AG10803 (cell line): ENCODE measurements at regions not wholly inside any gene's neighbourhood (a gene's known extent, or its start where the extent isn't known, plus 50 kb on each side); places are given as distances from the start of the nearest gene placed in this dataset.
A peak's percentile ranks its signal among the peaks of the same experiment; 100 is the strongest.

Experiments
- DNase-seq: peaks from one replicate; pipeline ENCODE4 v3.0.0; 2010; ENCODE audit warnings: low read depth
- H3K4me3 ChIP-seq: 2 replicates; pipeline ENCODE4 v1.5.1; 2011; ENCODE audit warnings: mild to moderate bottlenecking, low read length, control low read depth
- TF ChIP-seq, protein P1 (sequence below): conservative IDR thresholded peaks from 2 replicates; pipeline ENCODE4 v1.5.1; 2011; ENCODE audit warnings: mild to moderate bottlenecking, low read length, control low read depth, inconsistent platforms

DNA sequence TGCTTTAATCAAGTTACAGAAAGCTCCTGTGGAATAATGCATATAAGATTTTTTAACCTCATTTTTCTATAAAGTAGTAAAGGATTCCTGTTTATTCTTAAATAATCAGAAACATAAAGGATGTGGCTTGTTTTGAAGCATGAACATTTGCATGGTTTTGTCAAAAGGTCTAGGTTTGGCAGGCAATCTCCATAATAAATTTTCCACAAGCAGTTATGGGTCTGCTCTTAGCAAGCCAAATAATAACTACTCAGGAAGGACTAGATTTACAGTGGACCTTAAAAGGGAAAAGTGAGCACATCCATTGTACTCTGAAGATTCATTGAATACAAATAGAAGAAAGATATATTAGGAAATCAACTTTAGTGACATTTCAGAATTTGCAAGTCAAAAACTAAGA, 407.3 kb upstream of the CBLB start:
- TF ChIP-seq, protein P1, sequence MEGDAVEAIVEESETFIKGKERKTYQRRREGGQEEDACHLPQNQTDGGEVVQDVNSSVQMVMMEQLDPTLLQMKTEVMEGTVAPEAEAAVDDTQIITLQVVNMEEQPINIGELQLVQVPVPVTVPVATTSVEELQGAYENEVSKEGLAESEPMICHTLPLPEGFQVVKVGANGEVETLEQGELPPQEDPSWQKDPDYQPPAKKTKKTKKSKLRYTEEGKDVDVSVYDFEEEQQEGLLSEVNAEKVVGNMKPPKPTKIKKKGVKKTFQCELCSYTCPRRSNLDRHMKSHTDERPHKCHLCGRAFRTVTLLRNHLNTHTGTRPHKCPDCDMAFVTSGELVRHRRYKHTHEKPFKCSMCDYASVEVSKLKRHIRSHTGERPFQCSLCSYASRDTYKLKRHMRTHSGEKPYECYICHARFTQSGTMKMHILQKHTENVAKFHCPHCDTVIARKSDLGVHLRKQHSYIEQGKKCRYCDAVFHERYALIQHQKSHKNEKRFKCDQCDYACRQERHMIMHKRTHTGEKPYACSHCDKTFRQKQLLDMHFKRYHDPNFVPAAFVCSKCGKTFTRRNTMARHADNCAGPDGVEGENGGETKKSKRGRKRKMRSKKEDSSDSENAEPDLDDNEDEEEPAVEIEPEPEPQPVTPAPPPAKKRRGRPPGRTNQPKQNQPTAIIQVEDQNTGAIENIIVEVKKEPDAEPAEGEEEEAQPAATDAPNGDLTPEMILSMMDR, result no peak

DNA sequence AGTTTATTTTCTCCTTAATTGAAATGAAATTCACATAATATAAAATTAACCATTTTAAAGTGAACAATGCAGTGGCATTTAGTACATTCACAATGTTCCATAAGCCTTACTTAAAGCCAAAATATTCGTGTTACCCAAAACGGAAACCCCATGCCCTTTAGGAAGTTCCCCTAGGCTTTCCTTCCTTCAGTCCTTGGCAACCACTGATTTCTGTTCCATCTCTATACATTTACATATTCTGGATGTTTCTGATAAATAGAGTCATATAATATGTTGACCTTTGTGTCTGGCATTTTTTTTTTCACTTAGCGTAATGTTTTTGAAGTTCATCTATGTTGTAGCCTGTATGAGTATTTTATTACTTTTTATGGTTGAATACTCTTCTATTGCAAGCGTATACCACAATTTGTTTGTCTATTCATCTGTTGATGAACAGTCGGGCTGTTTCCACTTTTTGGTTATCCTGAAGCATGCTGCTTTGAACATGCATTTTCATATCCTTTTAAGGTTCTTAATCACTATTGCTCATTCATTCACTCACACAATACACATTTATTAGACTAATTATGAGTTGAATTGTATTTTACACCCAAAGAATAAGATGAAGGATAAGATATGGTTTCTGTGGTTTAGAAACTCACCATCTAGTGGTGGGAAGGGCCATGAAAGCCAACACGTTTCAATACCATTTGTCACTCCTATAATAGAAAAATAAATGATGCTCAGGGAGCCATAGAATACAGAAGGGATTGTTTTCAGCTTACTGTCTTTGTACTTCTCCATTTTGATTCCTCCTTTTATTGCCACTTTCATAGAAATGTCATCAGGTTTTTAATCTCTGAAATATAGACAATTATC, 408.2 kb upstream of the CBLB start:
- DNase-seq, result no peak
- TF ChIP-seq, protein P1, result no peak
- no peak overlapping the region for H3K4me3 ChIP-seq

More for the DNA sequence above, 407.3 kb upstream of the CBLB start:
- no peak overlapping the region for H3K4me3 ChIP-seq
- DNase-seq, result peak; percentile 8

DNA sequence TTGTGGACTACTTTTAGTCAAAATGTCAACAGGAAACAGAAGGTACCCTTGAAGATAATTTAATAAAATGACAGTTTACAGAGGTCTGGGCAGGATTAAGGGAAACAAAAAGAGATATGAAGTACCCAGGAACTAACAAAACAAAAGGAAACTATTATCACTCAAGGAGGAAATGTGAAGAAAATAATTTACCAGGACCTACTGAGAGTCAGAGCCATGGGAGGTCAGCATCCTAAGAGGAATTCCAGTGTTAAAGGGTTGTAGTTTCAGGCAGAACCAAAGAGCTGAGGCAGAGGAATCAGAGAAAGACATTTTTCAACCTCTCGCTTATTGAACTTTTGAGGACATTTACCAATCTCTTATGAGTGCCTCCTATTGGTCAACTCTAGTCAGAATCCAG, 408.9 kb upstream of the CBLB start:
- TF ChIP-seq, protein P1, result no peak
- H3K4me3 ChIP-seq, result no peak overlapping the region
- DNase-seq, result no peak

DNA sequence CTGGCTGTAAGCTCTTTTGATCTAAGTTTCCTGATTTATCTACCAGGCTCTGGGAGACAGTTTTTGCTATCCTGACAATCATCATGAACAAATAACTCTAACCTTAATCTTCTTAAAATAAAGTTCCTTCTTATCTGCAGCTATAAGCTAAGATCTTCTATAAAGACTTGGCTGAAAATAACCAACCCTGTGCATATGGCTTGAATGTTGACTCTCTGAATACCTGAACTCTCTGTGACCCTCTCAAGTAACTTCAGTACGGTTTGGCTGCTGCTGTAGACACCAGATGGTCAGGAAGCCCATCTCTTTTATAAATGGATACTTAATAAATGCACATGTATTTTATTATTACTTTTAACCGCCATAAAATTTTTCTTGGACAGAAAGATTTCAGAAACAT, 412.4 kb upstream of the CBLB start:
- TF ChIP-seq, protein P1, result no peak
- peak; percentile 41 for DNase-seq
- H3K4me3 ChIP-seq, result no peak overlapping the region

DNA sequence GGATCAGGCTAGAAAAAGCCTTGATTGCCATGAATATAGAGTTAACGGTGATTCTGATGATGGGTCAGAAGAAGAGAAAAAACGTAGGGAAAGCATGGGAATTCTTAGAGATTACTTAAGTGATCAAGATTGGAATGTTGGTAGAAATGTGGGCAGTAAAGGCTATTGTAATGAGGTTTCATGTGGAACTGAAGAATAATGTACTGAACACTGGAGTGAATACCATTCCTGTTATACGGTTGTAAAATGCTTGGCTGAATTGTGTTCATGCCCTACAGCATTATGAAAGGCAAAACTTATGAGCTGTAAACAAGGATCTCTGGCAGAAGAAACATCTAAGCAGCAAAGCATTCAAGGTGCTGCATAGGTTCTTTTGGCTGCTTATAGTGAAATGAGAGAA, 414.1 kb upstream of the CBLB start:
- no peak overlapping the region for H3K4me3 ChIP-seq

GRCh38 chr3:106288781-106289180, 420.0 kb upstream of the CBLB start:
- TF ChIP-seq, protein P1, result no peak
- no peak for DNase-seq
- H3K4me3 ChIP-seq, result no peak overlapping the region

More for the DNA sequence above, 414.1 kb upstream of the CBLB start:
- TF ChIP-seq, protein P1, result no peak
- DNase-seq, result peak; percentile 44
